ENCODE measurements at regions not wholly inside any gene's neighbourhood (a gene's known extent, or its start where the extent isn't known, plus 50 kb on each side); places are given as distances from the start of the nearest gene placed in this dataset.

DNA sequence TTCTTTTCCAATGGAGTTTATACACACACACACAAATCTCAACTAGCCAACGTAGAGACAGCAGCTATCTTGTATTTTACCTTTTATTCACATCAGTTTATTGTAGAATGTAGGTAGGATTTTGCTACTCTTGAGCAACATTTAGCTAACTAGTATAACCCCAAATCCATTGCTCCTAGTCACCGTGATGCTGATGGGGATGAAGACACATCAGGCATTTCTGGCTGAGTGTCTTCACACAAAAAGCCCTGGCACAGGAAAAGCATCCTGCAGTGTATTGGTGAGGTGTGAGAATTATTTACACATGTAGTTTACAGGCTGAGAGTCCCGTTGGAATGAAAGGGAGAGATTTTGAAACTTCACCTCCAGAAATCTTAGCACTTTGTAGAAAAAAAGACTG is 65.9 kb upstream of the FBXL4 start:
- no peaks in the 10 kb centered on the region for H3K27me3 ChIP-seq (ENCODE audit: control insufficient read depth, insufficient read depth, low read length, poor library complexity, severe bottlenecking)
- no peak overlapping the region for H3K27ac ChIP-seq (ENCODE audit: low read depth, low read length)
- no peaks in the 10 kb centered on the region for H3K27me3 Mint-ChIP-seq (ENCODE audit: insufficient read depth)
- H3K4me3 ChIP-seq (ENCODE audit: low read length) = no peak overlapping the region
- no peaks in the 10 kb centered on the region for H3K9me3 Mint-ChIP-seq
- no peaks in the 10 kb centered on the region for H3K9me3 ChIP-seq (ENCODE audit: control insufficient read depth, low read length)
- no peak for TF ChIP-seq CTCF (conservative IDR thresholded peaks at IDR 0.05)
- DNase-seq = no peak
- H3K9ac ChIP-seq (ENCODE audit: extremely low read depth, low read length, poor library complexity, severe bottlenecking) = no peak overlapping the region
- peaks cover 7% of the 10 kb centered on the region for H3K4me1 ChIP-seq (ENCODE audit: control insufficient read depth, insufficient read depth, low read length)
- H3K4me1 Mint-ChIP-seq = no peaks in the 10 kb centered on the region
- 94 to 100% methylated on average over 1 to 3 of the region's 3 CpGs for WGBS, 2 experiments (ENCODE audit: insufficient coverage in 1 of 2, insufficient read length in 1 of 2)
- H3K36me3 Mint-ChIP-seq (ENCODE audit: low read depth) = no peaks in the 10 kb centered on the region
- no peaks in the 10 kb centered on the region for H3K36me3 ChIP-seq (ENCODE audit: control insufficient read depth, insufficient read depth, low read length)
- no peak overlapping the region for H3K4me3 Mint-ChIP-seq
- H3K27ac Mint-ChIP-seq = no peak overlapping the region

- no peaks in the 10 kb centered on the region for H3K36me3 Mint-ChIP-seq (ENCODE audit: low read depth)
- H3K4me3 ChIP-seq (ENCODE audit: low read length) = no peak overlapping the region
- H3K4me1 ChIP-seq (ENCODE audit: control insufficient read depth, insufficient read depth, low read length) = peaks cover 7% of the 10 kb centered on the region
- H3K27me3 ChIP-seq (ENCODE audit: control insufficient read depth, insufficient read depth, low read length, poor library complexity, severe bottlenecking) = no peaks in the 10 kb centered on the region
- DNase-seq = no peak
- no peaks in the 10 kb centered on the region for H3K9me3 ChIP-seq (ENCODE audit: control insufficient read depth, low read length)
- no peak overlapping the region for H3K27ac ChIP-seq (ENCODE audit: low read depth, low read length)
- no peaks in the 10 kb centered on the region for H3K27me3 Mint-ChIP-seq (ENCODE audit: insufficient read depth)
- H3K4me1 Mint-ChIP-seq = no peaks in the 10 kb centered on the region
- no peak overlapping the region for H3K4me3 Mint-ChIP-seq
- H3K9ac ChIP-seq (ENCODE audit: extremely low read depth, low read length, poor library complexity, severe bottlenecking) = no peak overlapping the region
- 57 to 92% methylated on average over 1 to 2 of the region's 2 CpGs for WGBS, 2 experiments (ENCODE audit: insufficient coverage in 1 of 2, insufficient read length in 1 of 2)
- no peaks in the 10 kb centered on the region for H3K9me3 Mint-ChIP-seq
- H3K27ac Mint-ChIP-seq = peak overlapping the region; percentile 30
- H3K36me3 ChIP-seq (ENCODE audit: control insufficient read depth, insufficient read depth, low read length) = no peaks in the 10 kb centered on the region
- no peak for TF ChIP-seq CTCF (conservative IDR thresholded peaks at IDR 0.05)
Measured at GRCh38 chr6:99013145-99013544, 65.4 kb upstream of the FBXL4 start.

DNA sequence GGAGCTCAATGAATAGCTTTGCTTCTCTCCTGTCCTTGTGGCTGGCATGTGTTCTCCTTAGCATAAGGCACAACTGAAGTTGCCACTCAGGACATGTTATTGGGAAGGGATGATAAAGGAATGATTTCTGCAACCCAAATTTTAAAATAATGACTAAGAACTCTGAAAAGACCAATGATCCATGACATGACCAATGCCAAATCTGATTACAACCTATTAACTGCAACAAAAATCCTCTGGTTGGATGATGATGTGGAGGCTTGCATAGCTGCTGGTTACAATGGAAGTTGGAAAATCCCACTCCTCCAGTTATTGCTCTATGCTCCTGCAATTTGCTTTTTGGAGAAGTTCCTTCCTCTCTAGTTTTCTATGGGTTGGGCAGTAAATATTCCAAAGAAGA is 63.4 kb upstream of the FBXL4 start:
- H3K9me3 ChIP-seq (ENCODE audit: control insufficient read depth, low read length) = no peaks in the 10 kb centered on the region
- Mint-ChIP-seq H3K4me1 (no peaks in the 10 kb centered on the region), H3K36me3 (ENCODE audit: low read depth) (no peaks in the 10 kb centered on the region), H3K27me3 (ENCODE audit: insufficient read depth) (no peaks in the 10 kb centered on the region), H3K27ac (no peak overlapping the region), H3K9me3 (no peaks in the 10 kb centered on the region), H3K4me3 (no peak overlapping the region)
- H3K27ac ChIP-seq (ENCODE audit: low read depth, low read length) = no peak overlapping the region
- H3K27me3 ChIP-seq (ENCODE audit: control insufficient read depth, insufficient read depth, low read length, poor library complexity, severe bottlenecking) = no peaks in the 10 kb centered on the region
- peaks cover 7% of the 10 kb centered on the region for H3K4me1 ChIP-seq (ENCODE audit: control insufficient read depth, insufficient read depth, low read length)
- no peak for DNase-seq
- H3K9ac ChIP-seq (ENCODE audit: extremely low read depth, low read length, poor library complexity, severe bottlenecking) = no peak overlapping the region
- H3K36me3 ChIP-seq (ENCODE audit: control insufficient read depth, insufficient read depth, low read length) = no peaks in the 10 kb centered on the region
- no peak overlapping the region for H3K4me3 ChIP-seq (ENCODE audit: low read length)
- no peak for TF ChIP-seq CTCF (conservative IDR thresholded peaks at IDR 0.05)

Data from endodermal cell (in vitro differentiated cells).